ENCODE measurements at regions not wholly inside any gene's neighbourhood (a gene's known extent, or its start where the extent isn't known, plus 50 kb on each side); places are given as distances from the start of the nearest gene placed in this dataset.

DNA sequence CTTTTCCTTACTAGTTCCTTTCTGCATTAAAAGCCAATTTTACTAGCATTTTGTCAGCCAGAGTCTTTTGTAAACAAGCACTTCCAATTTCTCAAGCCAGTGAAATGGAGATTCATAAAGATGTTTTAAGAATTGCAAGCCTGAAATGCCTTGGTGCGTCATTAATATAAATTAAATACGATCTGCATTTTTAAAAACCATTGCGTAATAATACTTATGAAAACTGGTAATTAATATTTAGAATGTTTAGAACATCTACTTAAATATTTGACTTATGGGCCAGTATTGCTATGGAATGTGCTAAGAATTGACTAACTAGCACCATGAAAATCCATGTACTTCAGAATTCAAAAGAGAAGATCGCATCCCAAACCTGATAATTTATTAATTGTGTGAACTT lies 89.1 kb upstream of the PROX1 start:
- H3K27ac ChIP-seq: no peak overlapping the region
- TF ChIP-seq, protein P1, sequence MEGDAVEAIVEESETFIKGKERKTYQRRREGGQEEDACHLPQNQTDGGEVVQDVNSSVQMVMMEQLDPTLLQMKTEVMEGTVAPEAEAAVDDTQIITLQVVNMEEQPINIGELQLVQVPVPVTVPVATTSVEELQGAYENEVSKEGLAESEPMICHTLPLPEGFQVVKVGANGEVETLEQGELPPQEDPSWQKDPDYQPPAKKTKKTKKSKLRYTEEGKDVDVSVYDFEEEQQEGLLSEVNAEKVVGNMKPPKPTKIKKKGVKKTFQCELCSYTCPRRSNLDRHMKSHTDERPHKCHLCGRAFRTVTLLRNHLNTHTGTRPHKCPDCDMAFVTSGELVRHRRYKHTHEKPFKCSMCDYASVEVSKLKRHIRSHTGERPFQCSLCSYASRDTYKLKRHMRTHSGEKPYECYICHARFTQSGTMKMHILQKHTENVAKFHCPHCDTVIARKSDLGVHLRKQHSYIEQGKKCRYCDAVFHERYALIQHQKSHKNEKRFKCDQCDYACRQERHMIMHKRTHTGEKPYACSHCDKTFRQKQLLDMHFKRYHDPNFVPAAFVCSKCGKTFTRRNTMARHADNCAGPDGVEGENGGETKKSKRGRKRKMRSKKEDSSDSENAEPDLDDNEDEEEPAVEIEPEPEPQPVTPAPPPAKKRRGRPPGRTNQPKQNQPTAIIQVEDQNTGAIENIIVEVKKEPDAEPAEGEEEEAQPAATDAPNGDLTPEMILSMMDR (conservative IDR thresholded peaks at IDR 0.05): no peak
- TF ChIP-seq ZFX (IDR thresholded peaks at IDR 0.05): no peak

DNA sequence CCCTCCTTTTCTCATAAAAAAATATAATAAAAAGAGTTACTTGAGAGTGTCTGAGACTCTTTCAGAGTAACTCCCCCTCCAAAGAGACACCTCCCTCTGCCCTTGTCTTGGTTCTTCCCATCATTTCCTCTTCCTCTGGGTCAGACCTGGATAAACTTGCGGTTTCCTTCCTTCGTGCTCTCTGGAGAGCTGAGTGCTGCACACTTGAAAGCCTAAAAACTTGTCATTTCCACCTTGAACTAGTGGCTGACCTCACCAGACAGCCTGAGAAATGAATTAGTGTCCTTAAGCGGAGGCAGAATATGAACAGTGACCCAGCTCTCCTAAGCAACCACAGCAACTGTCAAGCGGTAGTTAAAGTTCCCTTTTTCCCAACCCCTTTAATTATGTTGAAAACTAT lies 88.4 kb upstream of the PROX1 start:
- no peak for TF ChIP-seq ZFX (IDR thresholded peaks at IDR 0.05)
- TF ChIP-seq, protein P1 (conservative IDR thresholded peaks at IDR 0.05): no peak
- no peak overlapping the region for H3K27ac ChIP-seq

- TF ChIP-seq, protein P1 (conservative IDR thresholded peaks at IDR 0.05): no peak
- no peak for TF ChIP-seq ZFX (IDR thresholded peaks at IDR 0.05)
- H3K27ac ChIP-seq: no peak overlapping the region
Observed at GRCh38 chr1:213905344-213905743, 82.4 kb upstream of the PROX1 start.

DNA sequence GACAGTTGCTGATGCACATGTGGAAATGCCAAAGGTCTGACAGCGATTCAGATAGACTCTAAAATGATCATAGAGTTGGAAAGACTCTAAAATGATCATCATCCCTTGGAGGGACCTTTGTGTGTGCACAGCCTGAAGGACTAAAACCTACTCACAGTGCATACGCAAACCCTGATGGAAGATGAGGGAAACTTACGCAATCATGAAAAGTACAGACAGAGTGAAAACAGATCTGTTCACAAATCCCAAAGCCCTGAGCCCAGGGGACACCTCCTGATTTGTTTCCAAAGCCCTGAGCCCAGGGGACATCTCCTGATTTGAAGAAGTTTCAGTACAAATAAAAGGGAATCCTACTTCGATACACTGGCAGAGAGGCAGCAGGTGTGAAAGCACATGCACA lies 79.3 kb upstream of the PROX1 start:
- no peak overlapping the region for H3K27ac ChIP-seq
- no peak for TF ChIP-seq ZFX (IDR thresholded peaks at IDR 0.05)
- TF ChIP-seq, protein P1 (conservative IDR thresholded peaks at IDR 0.05): no peak

DNA sequence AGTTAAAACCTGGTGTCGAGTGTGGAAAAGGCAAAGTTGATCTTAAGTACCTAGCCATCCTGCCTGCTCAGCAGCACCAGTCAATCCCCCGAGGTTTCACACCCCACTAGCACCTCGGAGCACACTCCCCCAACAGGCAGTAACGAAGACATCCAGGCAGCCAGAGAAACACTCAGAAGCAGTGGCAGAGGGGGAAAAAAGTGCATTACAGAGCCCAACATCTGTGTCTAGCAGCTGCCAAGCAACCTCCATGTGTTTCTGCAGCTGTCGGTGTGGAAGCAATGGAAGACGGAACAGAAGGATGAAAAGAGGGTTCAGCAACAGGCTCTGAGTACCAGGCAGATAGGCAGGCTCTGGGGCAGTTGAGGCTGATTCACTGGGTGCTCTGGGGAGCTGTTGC lies 73.4 kb upstream of the PROX1 start:
- no peak overlapping the region for H3K27ac ChIP-seq
- TF ChIP-seq ZFX (IDR thresholded peaks at IDR 0.05): no peak
- TF ChIP-seq, protein P1 (conservative IDR thresholded peaks at IDR 0.05): no peak

- no peak overlapping the region for H3K27ac ChIP-seq
- TF ChIP-seq ZFX (IDR thresholded peaks at IDR 0.05): no peak
- TF ChIP-seq, protein P1 (conservative IDR thresholded peaks at IDR 0.05): no peak
Observed at GRCh38 chr1:213921311-213921710, 66.5 kb upstream of the PROX1 start.

- no peak overlapping the region for H3K27ac ChIP-seq
- TF ChIP-seq, protein P1 (conservative IDR thresholded peaks at IDR 0.05): no peak
- no peak for TF ChIP-seq ZFX (IDR thresholded peaks at IDR 0.05)
Observed at GRCh38 chr1:213921712-213922111, 66.1 kb upstream of the PROX1 start.
